ENCODE measurements at regions not wholly inside any gene's neighbourhood (a gene's known extent, or its start where the extent isn't known, plus 50 kb on each side); places are given as distances from the start of the nearest gene placed in this dataset.
"Not testable (repeated sequence)": the region's sequence is repeated elsewhere in the genome, so short reads cannot be mapped to it uniquely, and the experiment has no call there.

- POLR2A ChIA-PET; H3K27ac ChIP-seq (ENCODE audit: insufficient read depth in 1 of 2, low read depth in 1 of 2, low read length in 2 of 2, poor library complexity in 1 of 2, severe bottlenecking in 2 of 2); DNase-seq; CTCF ChIA-PET; H3K36me3 ChIP-seq (ENCODE audit: control insufficient read depth in 4 of 4, insufficient read depth in 4 of 4, low read length in 3 of 4); H3K4me3 ChIP-seq (ENCODE audit: control insufficient read depth in 1 of 7, extremely low read depth in 1 of 7, insufficient read depth in 4 of 7, low read depth in 2 of 7, low read length in 6 of 7); H3K4me1 ChIP-seq (ENCODE audit: control extremely low read depth in 1 of 4, control insufficient read depth in 4 of 4, insufficient read depth in 4 of 4, low read length in 3 of 4); H3K27me3 ChIP-seq (replicated peaks in 2 of 5; ENCODE audit: control insufficient read depth in 4 of 5, insufficient read depth in 5 of 5, low read length in 4 of 5): not testable (repeated sequence)
- peaks cover 1 to 34% (median 17%) of the 10 kb centered on the region in 5 experiments for H3K9me3 ChIP-seq (ENCODE audit: control extremely low read depth in 1 of 5, control insufficient read depth in 4 of 5, insufficient read depth in 2 of 5, low read depth in 1 of 5, low read length in 4 of 5)
- 60% methylated on average over 6 of the region's 6 CpGs for WGBS (ENCODE audit: insufficient coverage)
Observed at GRCh38 chr21:10427277-10427676, 94.1 kb upstream of the TPTE start.

DNA sequence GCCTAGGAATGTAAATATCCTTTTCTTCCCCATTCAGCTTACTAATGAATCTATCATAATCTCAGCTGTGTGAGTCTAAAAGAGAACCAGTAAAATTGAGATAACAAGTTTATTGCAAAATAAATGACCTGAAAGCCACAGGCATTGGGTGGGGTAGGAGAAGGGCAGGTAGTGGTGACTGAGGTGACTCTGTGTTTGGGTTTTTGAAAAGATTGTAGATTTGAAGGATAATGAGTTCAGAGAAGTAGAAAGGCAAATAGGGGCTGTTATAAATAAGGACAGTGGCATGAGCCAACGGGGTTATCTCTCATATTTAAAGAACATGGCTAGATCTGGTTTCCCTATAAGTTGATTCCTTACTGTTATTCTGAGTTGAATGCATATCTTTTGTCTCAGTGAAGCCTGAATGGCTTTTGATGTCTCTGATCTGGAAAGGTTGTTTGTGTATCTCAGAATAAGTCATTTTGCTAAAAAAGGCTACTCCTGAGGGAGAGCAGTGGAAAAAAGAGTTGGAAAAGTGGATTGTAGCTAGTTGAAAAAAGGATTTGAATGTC lies 92.3 kb upstream of the TPTE start:
- CTCF ChIA-PET = not testable (repeated sequence)

DNA sequence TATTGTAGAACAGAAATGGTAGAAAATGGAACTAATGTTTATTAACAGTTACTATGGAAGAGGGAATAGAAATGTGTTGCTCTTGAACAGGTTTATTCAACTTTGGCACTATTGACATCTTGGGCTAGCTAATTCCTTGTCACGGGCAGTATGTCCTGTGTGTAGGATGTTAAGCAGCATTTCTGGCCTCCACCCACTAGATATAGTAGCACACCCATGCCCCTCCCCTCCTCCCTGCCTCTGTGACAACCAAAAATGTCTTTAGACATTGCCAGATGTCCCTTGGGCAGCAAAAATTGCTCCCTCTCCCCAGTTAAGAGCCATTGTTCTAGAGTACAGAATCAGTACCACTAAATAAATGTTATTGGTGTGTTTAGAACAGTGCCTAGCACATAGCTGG lies 91.4 kb upstream of the TPTE start:
- H3K9me3 ChIP-seq (ENCODE audit: control extremely low read depth in 1 of 5, control insufficient read depth in 4 of 5, insufficient read depth in 2 of 5, low read depth in 1 of 5, low read length in 4 of 5) = peaks cover 1 to 38% (median 17%) of the 10 kb centered on the region in 5 experiments
- WGBS (ENCODE audit: insufficient coverage) = 69% methylated on average over 1 of the region's 1 CpG
- CTCF ChIA-PET = no interaction called here
- H3K27ac ChIP-seq (ENCODE audit: insufficient read depth in 1 of 2, low read depth in 1 of 2, low read length in 2 of 2, poor library complexity in 1 of 2, severe bottlenecking in 2 of 2) = no peak overlapping the region
- H3K4me3 ChIP-seq (ENCODE audit: control insufficient read depth in 1 of 7, extremely low read depth in 1 of 7, insufficient read depth in 4 of 7, low read depth in 2 of 7, low read length in 6 of 7) = no peak overlapping the region
- H3K36me3 ChIP-seq (ENCODE audit: control insufficient read depth in 4 of 4, insufficient read depth in 4 of 4, low read length in 3 of 4) = no peaks in the 10 kb centered on the region
- POLR2A ChIA-PET = no interaction called here
- H3K27me3 ChIP-seq (replicated peaks in 2 of 5; ENCODE audit: control insufficient read depth in 4 of 5, insufficient read depth in 5 of 5, low read length in 4 of 5) = no peaks in the 10 kb centered on the region
- DNase-seq = no peak
- H3K4me1 ChIP-seq (ENCODE audit: control extremely low read depth in 1 of 4, control insufficient read depth in 4 of 4, insufficient read depth in 4 of 4, low read length in 3 of 4) = no peaks in the 10 kb centered on the region

More for the DNA sequence above, 92.3 kb upstream of the TPTE start:
- H3K9me3 ChIP-seq (ENCODE audit: control extremely low read depth in 1 of 5, control insufficient read depth in 4 of 5, insufficient read depth in 2 of 5, low read depth in 1 of 5, low read length in 4 of 5) = peaks cover 1 to 37% (median 17%) of the 10 kb centered on the region in 5 experiments
- H3K27me3 ChIP-seq (replicated peaks in 2 of 5; ENCODE audit: control insufficient read depth in 4 of 5, insufficient read depth in 5 of 5, low read length in 4 of 5); H3K4me3 ChIP-seq (ENCODE audit: control insufficient read depth in 1 of 7, extremely low read depth in 1 of 7, insufficient read depth in 4 of 7, low read depth in 2 of 7, low read length in 6 of 7); H3K4me1 ChIP-seq (ENCODE audit: control extremely low read depth in 1 of 4, control insufficient read depth in 4 of 4, insufficient read depth in 4 of 4, low read length in 3 of 4); H3K36me3 ChIP-seq (ENCODE audit: control insufficient read depth in 4 of 4, insufficient read depth in 4 of 4, low read length in 3 of 4); H3K27ac ChIP-seq (ENCODE audit: insufficient read depth in 1 of 2, low read depth in 1 of 2, low read length in 2 of 2, poor library complexity in 1 of 2, severe bottlenecking in 2 of 2); DNase-seq; POLR2A ChIA-PET: not testable (repeated sequence)
- 22% methylated on average over 1 of the region's 1 CpG for WGBS (ENCODE audit: insufficient coverage)

DNA sequence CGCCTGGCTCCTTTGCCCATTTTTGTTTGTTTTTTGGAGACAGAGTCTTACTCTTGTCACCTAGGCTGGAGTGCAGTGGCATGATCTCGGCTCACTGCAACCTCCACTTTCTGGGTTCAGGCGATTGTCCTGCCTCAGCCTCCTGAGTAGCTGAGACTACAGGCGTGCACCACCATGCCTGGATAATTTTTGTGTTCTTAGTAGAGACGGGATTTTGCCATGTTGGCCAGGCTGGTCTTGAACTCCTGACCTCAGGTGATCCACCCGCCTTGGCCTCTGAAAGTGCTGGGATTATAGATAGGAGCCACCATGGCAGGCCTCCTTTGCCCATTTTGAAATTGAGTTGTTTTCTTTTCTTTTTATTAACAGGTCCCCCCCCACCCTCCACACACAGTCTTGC lies 89.4 kb upstream of the TPTE start:
- H3K27ac ChIP-seq (ENCODE audit: insufficient read depth in 1 of 2, low read depth in 1 of 2, low read length in 2 of 2, poor library complexity in 1 of 2, severe bottlenecking in 2 of 2); POLR2A ChIA-PET; DNase-seq; H3K4me1 ChIP-seq (ENCODE audit: control extremely low read depth in 1 of 4, control insufficient read depth in 4 of 4, insufficient read depth in 4 of 4, low read length in 3 of 4); H3K4me3 ChIP-seq (ENCODE audit: control insufficient read depth in 1 of 7, extremely low read depth in 1 of 7, insufficient read depth in 4 of 7, low read depth in 2 of 7, low read length in 6 of 7); H3K27me3 ChIP-seq (replicated peaks in 2 of 5; ENCODE audit: control insufficient read depth in 4 of 5, insufficient read depth in 5 of 5, low read length in 4 of 5); CTCF ChIA-PET; H3K36me3 ChIP-seq (ENCODE audit: control insufficient read depth in 4 of 4, insufficient read depth in 4 of 4, low read length in 3 of 4): not testable (repeated sequence)
- H3K9me3 ChIP-seq (ENCODE audit: control extremely low read depth in 1 of 5, control insufficient read depth in 4 of 5, insufficient read depth in 2 of 5, low read depth in 1 of 5, low read length in 4 of 5) = peaks cover 3 to 33% (median 13%) of the 10 kb centered on the region in 5 experiments
- WGBS (ENCODE audit: insufficient coverage) = 70% methylated on average over 6 of the region's 6 CpGs

- DNase-seq; H3K4me3 ChIP-seq (ENCODE audit: control insufficient read depth in 1 of 7, extremely low read depth in 1 of 7, insufficient read depth in 4 of 7, low read depth in 2 of 7, low read length in 6 of 7); CTCF ChIA-PET; H3K27me3 ChIP-seq (replicated peaks in 2 of 5; ENCODE audit: control insufficient read depth in 4 of 5, insufficient read depth in 5 of 5, low read length in 4 of 5); H3K36me3 ChIP-seq (ENCODE audit: control insufficient read depth in 4 of 4, insufficient read depth in 4 of 4, low read length in 3 of 4); POLR2A ChIA-PET; H3K4me1 ChIP-seq (ENCODE audit: control extremely low read depth in 1 of 4, control insufficient read depth in 4 of 4, insufficient read depth in 4 of 4, low read length in 3 of 4); H3K27ac ChIP-seq (ENCODE audit: insufficient read depth in 1 of 2, low read depth in 1 of 2, low read length in 2 of 2, poor library complexity in 1 of 2, severe bottlenecking in 2 of 2): not testable (repeated sequence)
- peaks cover 3 to 29% (median 10%) of the 10 kb centered on the region in 5 experiments for H3K9me3 ChIP-seq (ENCODE audit: control extremely low read depth in 1 of 5, control insufficient read depth in 4 of 5, insufficient read depth in 2 of 5, low read depth in 1 of 5, low read length in 4 of 5)
Observed at GRCh38 chr21:10432456-10432855, 88.9 kb upstream of the TPTE start.

GRCh38 chr21:10437977-10438376 lies 83.4 kb upstream of the TPTE start:
- H3K36me3 ChIP-seq (ENCODE audit: control insufficient read depth in 4 of 4, insufficient read depth in 4 of 4, low read length in 3 of 4); H3K4me1 ChIP-seq (ENCODE audit: control extremely low read depth in 1 of 4, control insufficient read depth in 4 of 4, insufficient read depth in 4 of 4, low read length in 3 of 4); DNase-seq; H3K4me3 ChIP-seq (ENCODE audit: control insufficient read depth in 1 of 7, extremely low read depth in 1 of 7, insufficient read depth in 4 of 7, low read depth in 2 of 7, low read length in 6 of 7); H3K27me3 ChIP-seq (replicated peaks in 2 of 5; ENCODE audit: control insufficient read depth in 4 of 5, insufficient read depth in 5 of 5, low read length in 4 of 5); POLR2A ChIA-PET; H3K27ac ChIP-seq (ENCODE audit: insufficient read depth in 1 of 2, low read depth in 1 of 2, low read length in 2 of 2, poor library complexity in 1 of 2, severe bottlenecking in 2 of 2); CTCF ChIA-PET: not testable (repeated sequence)
- peaks cover 3 to 25% (median 8%) of the 10 kb centered on the region in 5 experiments for H3K9me3 ChIP-seq (ENCODE audit: control extremely low read depth in 1 of 5, control insufficient read depth in 4 of 5, insufficient read depth in 2 of 5, low read depth in 1 of 5, low read length in 4 of 5)
- WGBS (ENCODE audit: insufficient coverage) = 50% methylated on average over 2 of the region's 4 CpGs

DNA sequence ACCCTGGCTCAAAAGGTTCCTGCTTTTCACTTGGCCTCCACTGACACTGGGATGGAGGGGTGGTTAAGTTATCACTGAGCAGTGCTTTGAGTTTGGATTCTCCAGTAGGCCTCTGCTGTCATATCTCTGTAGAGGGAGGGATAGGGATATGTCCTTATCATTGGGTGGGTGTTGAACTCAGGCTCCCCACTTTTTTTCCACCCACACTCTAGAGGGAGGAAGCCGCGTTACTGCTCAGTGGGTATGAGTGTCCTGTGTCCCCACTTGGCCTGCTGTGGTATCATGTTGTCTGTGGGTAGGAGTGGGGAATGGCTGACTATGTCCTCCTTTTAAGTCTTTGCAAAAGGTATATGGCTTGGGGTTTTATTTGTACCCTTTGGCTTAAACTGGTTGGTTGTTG lies 80.7 kb upstream of the TPTE start:
- H3K4me1 ChIP-seq (ENCODE audit: control extremely low read depth in 1 of 4, control insufficient read depth in 4 of 4, insufficient read depth in 4 of 4, low read length in 3 of 4); POLR2A ChIA-PET; H3K4me3 ChIP-seq (ENCODE audit: control insufficient read depth in 1 of 7, extremely low read depth in 1 of 7, insufficient read depth in 4 of 7, low read depth in 2 of 7, low read length in 6 of 7); H3K27me3 ChIP-seq (replicated peaks in 2 of 5; ENCODE audit: control insufficient read depth in 4 of 5, insufficient read depth in 5 of 5, low read length in 4 of 5); CTCF ChIA-PET; DNase-seq; H3K27ac ChIP-seq (ENCODE audit: insufficient read depth in 1 of 2, low read depth in 1 of 2, low read length in 2 of 2, poor library complexity in 1 of 2, severe bottlenecking in 2 of 2); H3K36me3 ChIP-seq (ENCODE audit: control insufficient read depth in 4 of 4, insufficient read depth in 4 of 4, low read length in 3 of 4): not testable (repeated sequence)
- WGBS (ENCODE audit: insufficient coverage) = no CpG with 5 or more reads among the region's 2 CpGs
- peaks cover 3 to 21% (median 9%) of the 10 kb centered on the region in 5 experiments for H3K9me3 ChIP-seq (ENCODE audit: control extremely low read depth in 1 of 5, control insufficient read depth in 4 of 5, insufficient read depth in 2 of 5, low read depth in 1 of 5, low read length in 4 of 5)

Measured in common myeloid progenitor, CD34-positive (primary cell).